GM21447 (cell line): ENCODE measurements at regions not wholly inside any gene's neighbourhood (a gene's known extent, or its start where the extent isn't known, plus 50 kb on each side); places are given as distances from the start of the nearest gene placed in this dataset.
A peak's percentile ranks its signal among the peaks of the same experiment; 100 is the strongest.
"Not testable (repeated sequence)": the region's sequence is repeated elsewhere in the genome, so short reads cannot be mapped to it uniquely, and the experiment has no call there.

Experiments
- ATAC-seq: cut with Tn5 transposase; IDR thresholded peaks from one replicate; pipeline ENCODE4 v1.9.1; 2021; ENCODE audit not compliant: unreplicated experiment

- no peak for ATAC-seq
Measured at GRCh38 chr18:70553936-70554260, 265.1 kb downstream of the SOCS6 start.

- ATAC-seq = no peak
Measured at GRCh38 chr18:70553245-70553935, 264.5 kb downstream of the SOCS6 start.

GRCh38 chr18:70536370-70537062 lies 247.7 kb downstream of the SOCS6 start:
- ATAC-seq = no peak

- ATAC-seq = no peak
Measured at GRCh38 chr18:70535041-70535440, 246.2 kb downstream of the SOCS6 start.

- not testable (repeated sequence) for ATAC-seq
Measured at GRCh38 chr18:70525322-70525721, 236.5 kb downstream of the SOCS6 start.

GRCh38 chr18:70523792-70524182 lies 234.9 kb downstream of the SOCS6 start:
- no peak for ATAC-seq

- ATAC-seq = no peak
Measured at GRCh38 chr18:70523035-70523791, 234.4 kb downstream of the SOCS6 start.

- ATAC-seq = no peak
Measured at GRCh38 chr18:70522183-70522680, 233.4 kb downstream of the SOCS6 start.

- ATAC-seq = no peak
Measured at GRCh38 chr18:70520867-70521266, 232.0 kb downstream of the SOCS6 start.

GRCh38 chr18:70513502-70514171 lies 224.8 kb downstream of the SOCS6 start:
- no peak for ATAC-seq

GRCh38 chr18:70507970-70508369 lies 219.1 kb downstream of the SOCS6 start:
- ATAC-seq = no peak

GRCh38 chr18:70506511-70506910 lies 217.7 kb downstream of the SOCS6 start:
- no peak for ATAC-seq

- ATAC-seq = no peak
Measured at GRCh38 chr18:70503060-70503459, 214.2 kb downstream of the SOCS6 start.

- ATAC-seq = no peak
Measured at GRCh38 chr18:70501358-70501757, 212.5 kb downstream of the SOCS6 start.

GRCh38 chr18:70500748-70501147 lies 211.9 kb downstream of the SOCS6 start:
- no peak for ATAC-seq

GRCh38 chr18:70499218-70499691 lies 210.4 kb downstream of the SOCS6 start:
- ATAC-seq = no peak

- ATAC-seq = no peak
Measured at GRCh38 chr18:70496353-70497294, 207.8 kb downstream of the SOCS6 start.

- ATAC-seq = no peak
Measured at GRCh38 chr18:70494524-70494923, 205.7 kb downstream of the SOCS6 start.

GRCh38 chr18:70493461-70493860 lies 204.6 kb downstream of the SOCS6 start:
- ATAC-seq = no peak

GRCh38 chr18:70491734-70492348 lies 203.0 kb downstream of the SOCS6 start:
- ATAC-seq = peak; percentile 87
